NCI-H524 treated with DMSO at 0.1 percent for 48 hours (cell line): ENCODE measurements at regions not wholly inside any gene's neighbourhood (a gene's known extent, or its start where the extent isn't known, plus 50 kb on each side); places are given as distances from the start of the nearest gene placed in this dataset.

Experiments
- DNase-seq: peaks from one replicate; lab custom pipeline; 2025; lab: John Stamatoyannopoulos, UW

DNA sequence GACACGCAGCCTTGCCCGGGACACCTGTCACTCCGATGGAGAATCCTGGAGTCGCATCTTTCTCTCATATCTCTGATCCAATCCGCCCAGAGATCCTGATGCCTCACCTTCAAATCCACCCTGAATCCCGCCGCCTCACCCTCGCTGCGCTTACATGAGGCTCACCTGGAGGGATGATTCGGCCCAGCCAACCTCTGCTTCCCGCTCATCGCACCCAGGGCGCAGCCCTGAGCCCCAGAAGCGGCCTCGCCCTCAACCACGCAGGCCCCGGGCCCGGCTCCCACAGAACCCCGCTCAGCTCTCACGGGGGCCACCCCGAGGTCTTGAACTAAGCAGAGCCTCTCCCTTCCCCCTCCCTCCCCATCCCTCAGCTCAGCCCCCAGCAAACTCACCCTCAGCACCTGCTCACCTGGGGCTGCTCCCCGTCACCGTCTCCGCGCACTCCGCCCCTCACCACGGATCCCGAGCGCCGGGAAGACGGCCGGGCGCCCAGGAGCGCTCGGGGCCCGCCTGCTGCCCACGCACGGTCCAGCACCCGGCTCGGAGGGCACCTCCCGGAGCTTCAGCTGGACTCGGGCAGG lies 160.0 kb downstream of the NDUFA10 start:
- no peak for DNase-seq

DNA sequence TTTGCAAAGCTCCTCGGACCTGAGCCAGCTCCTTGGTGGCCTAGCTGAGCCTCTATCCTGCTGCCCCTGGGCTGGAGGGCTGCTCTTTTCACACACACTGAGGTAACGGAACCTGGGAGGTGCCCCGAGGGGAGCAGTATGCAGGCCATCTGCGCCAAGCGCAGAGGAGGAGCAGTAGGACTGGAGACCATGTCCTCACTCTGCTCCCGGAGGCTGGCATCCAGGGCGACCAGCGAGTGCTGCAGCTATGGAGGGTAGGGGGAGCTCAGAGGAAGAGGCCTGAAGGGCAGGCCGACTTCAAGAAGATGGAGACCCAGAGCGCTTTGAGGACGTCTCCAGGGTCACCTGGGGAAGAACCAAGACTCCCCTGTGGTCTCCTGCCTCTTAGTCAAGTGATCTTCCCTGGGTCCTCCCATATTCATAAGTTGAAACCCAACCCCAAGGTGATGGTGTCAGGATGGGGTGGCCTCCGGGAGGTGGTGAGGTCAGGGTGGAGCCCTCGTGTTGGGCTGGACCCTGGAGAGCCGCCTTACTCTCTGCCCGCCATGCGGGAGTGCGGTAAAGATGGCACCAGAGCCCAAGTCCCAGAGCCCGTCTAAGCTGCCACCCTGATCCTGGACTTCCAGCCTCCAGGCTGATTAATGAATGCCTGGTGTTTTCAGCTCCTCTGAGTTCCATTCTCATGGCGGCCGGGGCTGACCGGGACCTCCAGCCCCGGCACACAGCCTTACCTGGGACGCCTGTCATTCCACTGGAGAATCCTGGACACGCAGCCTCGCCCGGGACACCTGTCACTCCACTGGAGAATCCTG lies 160.7 kb downstream of the NDUFA10 start:
- no peak for DNase-seq

DNA sequence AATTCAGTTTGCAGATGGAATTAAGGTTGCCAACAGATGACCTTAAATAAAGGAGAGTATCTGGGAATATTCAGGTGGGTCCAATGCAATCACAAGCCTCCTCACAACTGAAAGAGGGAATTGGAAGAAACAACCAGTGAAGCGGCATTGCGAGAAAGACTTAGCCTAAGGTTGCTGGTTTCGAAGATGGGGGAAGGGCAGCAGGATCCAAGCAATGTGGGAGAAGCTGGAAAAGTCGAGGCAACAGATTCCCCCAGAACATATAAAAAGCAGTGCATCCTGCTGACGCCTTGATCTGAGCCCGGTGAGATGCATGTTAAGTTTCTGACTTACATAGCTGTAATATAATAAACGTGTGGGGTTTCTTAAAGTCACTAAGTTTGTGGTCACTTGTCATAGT lies 162.5 kb downstream of the NDUFA10 start:
- DNase-seq, result no peak

DNA sequence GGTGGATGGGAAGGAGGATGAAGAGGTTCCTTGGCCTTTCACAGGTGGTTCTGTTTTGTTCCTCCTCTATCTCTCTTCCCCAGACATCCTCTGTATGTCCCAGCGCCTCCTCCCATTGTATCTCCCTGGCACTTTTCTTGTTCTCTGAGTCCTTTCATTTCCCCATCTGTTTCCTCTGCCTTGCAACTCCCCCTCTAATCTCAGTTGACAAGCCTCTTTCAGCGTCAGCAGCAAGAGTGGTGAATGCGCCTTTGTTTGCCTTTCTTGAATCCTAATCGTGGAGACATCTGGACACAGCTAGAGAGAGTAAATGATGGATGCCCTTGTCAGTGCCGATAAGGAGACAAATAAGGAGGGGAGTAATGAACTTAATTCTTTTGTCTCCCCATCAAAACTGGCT lies 167.0 kb downstream of the NDUFA10 start:
- peak; percentile 11 for DNase-seq

DNA sequence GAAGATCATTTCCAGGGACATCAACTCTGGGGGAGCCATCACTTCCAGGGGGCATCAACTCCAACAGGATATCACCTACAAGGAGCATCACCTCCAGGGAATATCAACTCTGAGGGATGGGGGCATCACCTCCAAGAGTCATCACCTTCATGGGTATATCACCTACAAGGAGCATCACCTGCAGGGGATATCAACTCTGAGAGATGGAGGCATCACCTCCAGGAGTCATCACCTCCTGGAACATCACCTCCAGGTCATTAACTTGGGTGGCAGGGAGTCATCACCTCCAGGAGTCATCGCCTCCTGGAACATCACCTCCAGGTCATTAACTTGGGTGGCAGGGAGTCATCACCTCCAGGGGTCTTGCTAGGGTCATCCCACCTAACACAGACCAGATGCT lies 167.6 kb downstream of the NDUFA10 start:
- DNase-seq, result no peak

DNA sequence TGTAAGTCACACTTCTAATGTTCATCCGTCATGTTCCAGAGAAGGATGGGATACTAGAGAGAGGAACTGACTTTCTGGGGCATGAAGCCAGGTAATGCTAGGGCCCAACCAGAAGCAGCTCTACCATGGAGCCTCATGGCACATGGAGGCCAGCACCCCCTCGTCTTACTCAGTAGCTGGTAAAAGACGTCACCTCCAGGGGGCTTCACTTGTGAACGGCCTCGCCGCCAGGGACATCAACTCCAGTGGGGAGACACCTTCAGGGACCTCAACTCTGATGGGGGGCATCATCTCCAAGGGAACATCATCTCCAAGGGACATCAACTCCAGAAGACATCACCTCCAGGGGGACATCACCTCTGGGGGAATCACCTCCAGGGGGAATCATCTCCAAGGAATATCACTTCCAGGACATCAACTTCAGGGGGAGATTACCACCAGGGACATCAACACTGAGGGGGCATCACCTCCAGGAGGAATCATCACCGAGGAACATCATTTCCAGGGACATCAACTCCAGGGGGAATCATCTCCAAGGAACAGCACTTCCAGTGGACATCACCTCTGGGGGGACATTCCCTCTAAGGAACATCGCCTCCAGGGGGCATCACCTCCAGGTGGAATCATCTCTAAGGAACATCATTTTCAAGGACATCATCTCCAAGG lies 168.4 kb downstream of the NDUFA10 start:
- DNase-seq, result no peak

DNA sequence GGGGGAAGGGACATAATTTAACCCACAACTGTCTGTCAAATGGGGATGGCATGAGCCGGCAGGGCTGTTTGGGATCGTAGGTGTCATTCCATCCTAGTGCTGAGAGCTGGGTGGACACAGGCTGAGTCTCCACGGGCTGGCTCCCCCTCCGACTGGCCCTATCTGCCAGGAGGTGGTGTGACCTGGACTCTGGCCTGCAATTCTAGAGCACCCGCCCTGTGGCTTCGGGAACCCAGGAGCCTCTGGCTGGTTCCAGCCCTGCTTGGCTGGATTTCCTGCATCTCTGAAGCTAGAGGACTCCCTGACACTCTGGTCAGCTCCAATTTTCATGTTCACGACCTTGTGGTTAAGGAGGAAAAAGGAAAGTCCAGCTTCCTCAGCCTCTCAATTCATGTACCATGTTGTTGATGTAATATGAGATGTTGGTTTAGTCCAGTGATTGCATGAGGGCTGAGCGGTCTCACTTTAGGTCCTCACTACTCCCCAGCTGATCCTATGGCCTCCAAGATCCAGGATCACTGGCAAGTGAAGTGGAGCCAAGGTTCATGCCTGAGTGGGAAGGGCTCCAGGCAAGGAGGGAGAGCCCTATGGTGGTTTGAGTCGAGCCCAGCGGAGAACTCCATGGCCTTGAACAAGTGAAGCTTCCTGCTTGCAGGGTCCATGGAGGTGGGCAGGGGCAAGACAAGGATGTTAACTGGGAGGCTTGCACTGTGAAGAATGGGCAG lies 169.1 kb downstream of the NDUFA10 start:
- DNase-seq, result no peak

DNA sequence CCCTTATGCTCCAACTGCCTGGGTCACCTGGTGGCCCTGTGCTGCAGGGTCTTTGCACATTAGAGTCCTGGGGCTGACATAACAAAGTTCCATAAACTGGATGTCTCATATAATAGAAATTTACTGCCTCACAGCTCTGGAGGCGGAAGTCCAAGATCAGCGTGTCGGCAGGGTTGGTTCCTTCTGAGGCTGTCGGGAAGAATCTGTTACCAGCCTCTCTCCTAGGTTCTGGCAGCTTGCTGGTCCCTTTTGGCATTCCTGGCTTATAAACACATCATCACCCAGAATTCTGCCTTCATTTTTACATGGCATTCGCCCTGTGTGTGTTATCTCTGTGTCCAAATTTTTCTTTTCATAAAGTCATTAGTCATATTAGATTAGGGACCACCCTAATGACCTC lies 170.5 kb downstream of the NDUFA10 start:
- no peak for DNase-seq

DNA sequence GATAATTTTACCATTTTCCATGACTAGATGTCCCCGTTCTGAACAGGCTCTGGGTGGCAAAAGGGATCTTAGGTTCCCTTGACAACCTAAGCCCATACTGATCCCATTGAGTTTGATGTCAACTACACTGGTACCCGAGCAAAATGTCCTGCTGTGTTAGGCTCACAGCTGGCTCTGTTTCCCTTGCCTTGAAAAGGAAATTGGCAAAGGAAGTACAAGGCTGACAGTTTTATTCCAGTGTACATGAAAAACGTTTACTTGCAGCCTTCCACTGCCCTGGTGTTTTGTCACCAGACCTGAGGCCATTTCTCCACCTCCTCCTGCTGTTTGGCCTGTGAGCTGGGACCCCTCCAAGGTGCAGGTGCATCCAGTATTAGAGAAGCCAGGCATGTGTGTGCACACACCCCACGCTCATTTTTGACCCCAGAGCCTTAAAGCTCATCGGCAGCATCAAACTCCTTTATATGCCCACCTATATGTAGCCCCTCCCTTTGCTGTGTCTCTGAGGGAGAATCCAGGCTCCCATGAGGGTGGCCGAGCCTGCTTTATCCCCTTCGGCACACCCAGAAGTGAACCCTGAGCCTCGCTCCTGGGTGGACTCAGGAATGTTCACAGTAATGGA lies 171.3 kb downstream of the NDUFA10 start:
- no peak for DNase-seq

DNA sequence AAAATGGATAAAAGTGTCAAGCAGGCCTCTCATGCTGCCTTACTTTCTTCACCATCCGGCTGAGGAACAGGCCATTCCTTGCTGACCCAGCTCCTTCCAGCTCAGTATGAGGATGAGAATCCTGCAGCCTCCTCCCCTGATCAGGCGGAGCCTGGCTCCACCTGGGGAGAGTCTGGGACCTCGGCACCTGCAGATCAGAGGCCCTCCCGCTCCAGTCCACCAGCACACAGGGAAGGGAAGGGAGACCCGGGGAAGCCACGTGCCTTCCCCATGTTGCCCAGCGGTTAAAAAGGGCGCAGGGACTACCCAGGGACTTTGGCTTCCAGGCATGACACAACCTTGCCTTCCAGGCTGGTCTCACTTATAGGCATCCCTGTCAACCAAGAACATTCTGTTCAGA lies 172.0 kb downstream of the NDUFA10 start:
- no peak for DNase-seq

DNA sequence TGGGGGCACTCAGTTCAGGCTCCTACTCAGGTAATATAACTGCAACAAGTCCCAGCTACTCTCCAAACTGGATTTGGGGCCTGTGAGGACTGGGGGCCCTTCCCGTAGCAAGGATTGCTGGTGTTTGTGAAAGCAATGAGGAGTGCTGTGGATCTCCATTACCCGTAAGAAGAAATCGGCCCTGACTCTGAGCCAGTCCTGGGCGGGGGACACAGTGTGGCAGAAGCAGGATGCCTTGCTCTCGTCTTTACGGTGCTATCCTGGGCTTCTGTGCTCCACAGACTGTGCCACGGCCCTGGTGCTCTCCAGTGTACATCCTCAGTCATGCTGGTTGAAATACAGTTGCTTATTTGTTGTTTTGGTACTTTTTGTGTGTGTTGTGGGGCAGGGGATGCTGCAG lies 172.9 kb downstream of the NDUFA10 start:
- DNase-seq, result no peak

DNA sequence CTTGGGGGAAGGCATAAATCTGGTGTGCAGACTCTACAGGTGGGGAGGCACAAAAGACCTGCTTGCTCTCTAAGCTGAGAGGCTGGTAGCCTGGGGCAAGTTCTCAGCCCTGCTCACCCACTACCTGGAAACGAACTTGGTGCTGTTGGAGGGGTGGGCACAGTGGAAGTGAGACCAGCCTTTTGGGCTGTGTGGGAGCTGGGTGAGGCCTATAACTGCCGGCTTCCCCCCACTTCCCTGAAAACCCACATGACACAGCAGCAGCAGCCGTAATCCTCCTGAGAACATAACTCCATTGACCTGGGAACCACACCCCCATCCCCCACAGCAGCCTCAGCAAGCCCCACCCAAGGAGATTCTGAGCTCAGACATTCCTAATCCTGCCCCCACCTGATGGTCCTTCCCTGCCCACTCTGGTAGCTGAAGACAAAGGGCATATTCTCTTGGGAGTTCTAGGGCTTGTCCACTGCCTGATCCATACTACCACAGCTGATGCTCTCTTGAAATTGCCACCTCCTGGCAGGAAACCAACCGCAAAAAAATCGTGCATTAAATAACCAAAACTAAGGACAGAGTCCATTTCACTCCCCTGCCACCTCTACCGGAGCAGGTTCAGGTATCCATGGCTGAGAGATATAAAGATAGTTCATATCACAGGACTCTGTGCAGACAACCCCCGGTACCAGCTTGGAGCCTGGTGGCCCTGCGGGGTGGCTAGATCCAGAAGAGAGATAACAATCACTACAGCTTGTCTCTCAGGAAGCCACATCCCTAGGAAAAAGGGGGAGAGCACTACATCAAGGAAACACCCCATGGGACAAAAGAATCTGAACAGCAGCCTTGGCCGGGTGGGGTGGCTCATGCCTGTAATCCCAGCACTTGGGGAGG lies 178.1 kb downstream of the NDUFA10 start:
- DNase-seq, result no peak

DNA sequence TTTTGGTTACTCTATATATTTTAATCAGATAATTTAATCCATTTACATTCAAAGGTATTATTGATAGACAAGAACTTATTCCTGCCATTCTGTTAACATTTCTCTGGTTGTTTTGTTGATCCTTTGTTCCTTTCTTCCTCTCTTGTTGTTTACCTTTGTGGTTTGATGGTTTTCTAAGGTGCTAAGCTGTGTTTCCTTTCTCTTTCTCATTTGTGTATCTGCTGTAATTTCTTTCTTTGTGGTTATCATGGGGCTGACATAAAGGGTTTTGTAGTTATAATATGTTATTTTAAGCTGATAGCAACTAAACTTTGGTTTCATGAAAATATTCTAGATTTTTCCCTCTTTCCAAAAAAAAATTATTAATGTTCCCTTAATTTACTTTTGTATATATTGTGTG lies 179.2 kb downstream of the NDUFA10 start:
- no peak for DNase-seq

DNA sequence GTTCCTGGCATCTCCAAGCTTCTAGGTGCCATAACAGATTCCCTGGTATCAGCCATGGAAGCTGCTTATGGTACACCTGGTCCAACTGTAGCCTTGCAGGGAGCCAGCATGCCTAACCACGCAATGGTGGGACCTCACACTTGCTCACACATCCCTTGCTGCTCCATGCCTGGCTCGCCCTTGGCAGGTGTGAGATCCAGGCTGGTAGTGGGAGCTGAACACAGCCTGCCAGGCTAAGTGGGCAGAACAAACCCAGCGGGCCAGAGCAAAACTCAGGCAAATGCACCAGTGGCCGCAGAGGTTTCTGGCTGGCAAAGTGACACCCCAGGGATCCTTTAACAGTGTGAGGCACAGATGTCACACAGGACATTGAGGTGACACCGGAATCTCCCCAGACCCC lies 185.8 kb downstream of the NDUFA10 start:
- DNase-seq, result no peak

DNA sequence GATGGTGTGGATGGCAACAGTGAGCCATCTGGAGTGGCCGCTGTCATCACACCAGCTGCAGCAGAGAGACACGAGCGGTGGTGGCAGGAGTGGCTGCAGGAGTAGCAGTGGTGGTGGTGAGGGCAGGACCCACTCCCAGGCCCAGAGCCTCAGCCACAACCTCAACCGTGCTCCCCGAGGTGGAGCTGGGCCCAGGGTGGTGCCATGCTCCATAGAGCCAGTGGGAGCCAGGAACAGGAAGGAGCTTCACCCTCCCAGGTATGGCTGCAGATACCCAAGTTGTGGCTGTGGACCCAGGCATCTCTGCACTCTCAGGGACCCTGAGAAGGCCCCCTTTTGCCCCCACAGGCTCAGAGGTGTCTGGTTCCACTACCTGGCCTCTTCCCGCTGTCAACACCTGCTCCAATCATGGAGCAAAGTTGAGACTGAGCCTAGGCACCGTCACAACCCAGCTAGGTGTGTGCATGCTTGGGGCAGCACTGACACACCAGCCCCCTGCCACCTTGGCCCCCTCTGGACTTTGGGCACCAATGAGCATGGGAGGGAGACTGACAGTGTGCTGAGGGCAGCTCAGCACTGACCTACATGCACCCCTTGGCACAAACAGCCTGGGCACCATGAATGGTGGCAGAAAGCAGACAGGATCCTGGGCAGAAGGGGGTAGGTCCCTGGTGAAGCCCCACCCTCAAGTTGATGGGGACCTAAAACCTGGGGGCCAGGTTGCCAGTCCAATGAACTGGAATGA lies 188.9 kb downstream of the NDUFA10 start:
- DNase-seq, result no peak

DNA sequence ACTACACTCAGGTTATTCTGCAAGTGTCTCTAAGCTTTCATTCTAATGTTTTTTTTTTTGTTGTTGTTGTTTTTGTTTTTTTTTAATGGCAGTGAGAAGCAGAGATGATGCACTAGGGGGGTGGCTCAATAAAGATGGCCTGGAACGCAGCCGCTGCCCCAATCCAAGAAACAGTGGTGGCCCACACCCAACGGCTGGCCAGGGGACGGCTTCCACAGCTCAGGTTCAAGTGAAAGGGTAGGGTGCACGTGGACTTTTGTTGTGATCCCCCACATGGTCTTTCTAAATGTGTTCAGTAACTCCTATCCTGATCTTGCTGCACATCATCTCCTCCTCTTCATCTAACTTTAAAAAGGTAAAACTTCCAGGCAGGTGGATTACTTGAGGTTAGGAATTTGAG lies 190.1 kb downstream of the NDUFA10 start:
- no peak for DNase-seq

DNA sequence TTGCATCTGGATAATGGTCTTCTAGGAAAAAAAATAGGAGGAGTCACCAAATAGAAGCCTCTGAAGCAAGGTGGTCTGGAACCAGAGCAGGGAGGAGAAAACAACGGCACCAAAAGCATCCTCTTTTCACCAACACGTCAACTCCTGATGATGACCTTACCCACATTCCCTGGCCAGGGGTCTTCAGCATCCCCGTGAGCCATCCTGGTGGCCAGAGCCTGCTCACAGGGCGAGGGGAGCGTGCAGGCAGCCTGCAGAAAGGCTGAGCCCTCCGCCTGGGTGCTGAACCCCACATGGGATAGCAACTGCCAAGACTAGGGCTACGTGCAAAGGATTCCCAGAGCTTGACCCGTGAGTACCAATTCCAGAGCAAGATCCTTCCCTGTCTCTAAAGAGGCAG lies 191.0 kb downstream of the NDUFA10 start:
- no peak for DNase-seq

DNA sequence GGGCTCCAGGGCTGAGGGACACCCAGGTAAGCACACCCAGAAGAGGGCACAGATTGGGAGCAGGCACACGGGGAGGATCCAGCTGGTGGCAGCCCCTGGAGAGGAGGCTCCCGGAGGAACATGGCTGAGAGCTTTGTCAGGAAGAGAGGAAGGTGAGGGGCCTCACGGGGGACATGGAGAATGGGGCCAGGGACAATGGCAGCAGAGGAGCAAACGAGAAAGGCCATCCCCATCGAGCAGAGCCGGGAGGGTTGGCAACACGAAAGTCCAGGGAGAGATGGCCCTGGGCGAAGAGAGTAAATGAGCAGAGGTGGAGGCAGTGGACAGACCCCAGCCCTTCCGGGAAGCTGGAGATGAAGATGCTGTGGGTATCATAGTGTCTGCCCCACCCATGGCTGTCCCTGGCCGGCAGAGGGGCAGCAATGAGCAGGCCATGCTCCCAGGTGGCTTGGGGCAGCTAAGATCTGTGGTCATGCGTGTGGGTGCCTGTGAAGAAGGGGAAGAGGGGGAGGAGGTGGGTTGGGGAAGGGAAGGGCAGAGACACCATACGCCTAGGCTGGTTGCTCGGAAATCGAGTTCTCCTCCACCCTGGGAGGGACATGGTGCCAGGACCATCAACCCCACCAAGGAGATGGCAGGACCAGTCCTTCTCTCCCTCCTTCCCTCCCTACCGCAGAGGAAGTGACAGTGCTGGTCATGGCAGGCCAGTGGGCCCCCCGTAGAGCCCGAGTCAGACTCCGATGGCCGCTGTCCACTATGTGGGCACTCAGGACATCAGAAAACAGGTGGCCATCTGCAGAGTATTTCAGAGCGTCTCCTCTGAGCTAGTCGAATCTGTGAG lies 191.7 kb downstream of the NDUFA10 start:
- DNase-seq, result no peak

DNA sequence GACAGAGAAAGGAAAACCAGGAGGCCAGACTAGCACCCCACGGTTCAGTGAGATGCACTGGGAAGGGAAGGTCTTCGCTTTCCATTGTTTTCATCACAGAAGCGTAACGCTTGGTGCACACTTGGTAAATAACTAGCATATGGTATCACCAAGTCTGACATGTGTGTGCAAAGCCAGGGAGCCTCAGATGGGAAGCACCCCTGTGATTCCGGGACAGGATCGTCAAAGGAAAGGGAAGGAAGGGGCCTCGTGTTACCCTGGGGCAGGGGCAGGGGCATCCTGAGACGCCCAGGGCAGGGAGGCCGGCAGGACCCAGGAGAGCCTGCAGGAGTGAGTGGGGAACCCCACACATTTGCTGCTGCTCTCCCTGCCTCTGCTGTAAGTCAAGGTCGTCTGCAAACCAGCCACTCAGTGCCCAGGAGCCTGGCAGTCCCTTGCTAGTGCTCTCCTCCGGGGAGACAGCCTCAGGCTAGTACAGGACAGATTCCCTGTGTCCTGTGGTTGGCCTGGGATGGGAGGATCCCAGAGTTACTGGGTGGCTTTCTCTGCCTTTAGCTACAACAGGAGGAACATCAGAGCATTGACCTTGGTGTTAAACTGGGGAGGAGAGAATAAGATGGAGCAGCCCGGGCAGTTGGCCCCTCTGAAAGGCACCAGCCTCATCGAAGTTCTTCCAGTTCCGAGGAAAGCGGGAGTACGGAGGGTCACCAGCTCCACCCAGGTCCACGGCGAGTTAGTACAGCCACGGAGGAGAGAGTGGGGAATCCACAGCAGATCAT lies 192.5 kb downstream of the NDUFA10 start:
- no peak for DNase-seq
